Hepatocyte (in vitro differentiated cells): ENCODE measurements at regions not wholly inside any gene's neighbourhood (a gene's known extent, or its start where the extent isn't known, plus 50 kb on each side); places are given as distances from the start of the nearest gene placed in this dataset.

Experiments used
- DNase-seq: peaks from one replicate; pipeline ENCODE4 v3.0.0-alpha.2; 2016; ENCODE audit warnings: low spot score
- H2AFZ ChIP-seq: fragments of 200-600 bp; sonication (generic); 2 replicates; pipeline ENCODE4 v1.6.0; 2016; ENCODE audit warnings: antibody characterized with exemption, mild to moderate bottlenecking
- H3K27ac ChIP-seq: fragments of 200-600 bp; sonication (generic); 2 replicates; pipeline ENCODE4 v1.5.1; 2016; ENCODE audit warnings: mild to moderate bottlenecking
- H3K27me3 ChIP-seq: fragments of 200-600 bp; sonication (generic); 2 replicates; pipeline ENCODE4 v1.6.1; 2016
- H3K36me3 ChIP-seq: fragments of 200-600 bp; sonication (generic); replicated peaks from 2 replicates; pipeline ENCODE4 v1.5.1; 2016; ENCODE audit warnings: low read depth; ENCODE audit not compliant: insufficient read depth
- H3K4me1 ChIP-seq: fragments of 200-600 bp; sonication (generic); 2 replicates; pipeline ENCODE4 v1.5.1; 2016; ENCODE audit warnings: mild to moderate bottlenecking, moderate library complexity; ENCODE audit not compliant: insufficient read depth
- H3K4me2 ChIP-seq: fragments of 200-600 bp; sonication (generic); 2 replicates; pipeline ENCODE4 v1.6.0; 2016
- H3K4me3 ChIP-seq: fragments of 200-600 bp; sonication (generic); 2 replicates; pipeline ENCODE4 v1.5.1; 2016; ENCODE audit warnings: mild to moderate bottlenecking
- H3K79me2 ChIP-seq: fragments of 200-600 bp; sonication (generic); 2 replicates; pipeline ENCODE4 v1.6.0; 2017; ENCODE audit warnings: mild to moderate bottlenecking
- H3K9me2 ChIP-seq: fragments of 200-600 bp; sonication (generic); replicated peaks from 2 replicates; pipeline ENCODE4 v1.6.0; 2017; ENCODE audit warnings: mild to moderate bottlenecking; ENCODE audit not compliant: insufficient read depth
- H3K9me3 ChIP-seq: fragments of 200-600 bp; sonication (generic); 2 replicates; pipeline ENCODE4 v1.5.1; 2016; ENCODE audit warnings: low read depth, mild to moderate bottlenecking
- H4K20me1 ChIP-seq: fragments of 200-600 bp; sonication (generic); 2 replicates; pipeline ENCODE4 v1.6.0; 2016; ENCODE audit warnings: mild to moderate bottlenecking; ENCODE audit not compliant: insufficient read depth, poor library complexity, severe bottlenecking
- EZH2 ChIP-seq: fragments of 200-600 bp; sonication (generic); IDR thresholded peaks from 2 replicates; pipeline ENCODE4 v1.6.1; 2016; ENCODE audit warnings: antibody characterized with exemption, mild to moderate bottlenecking, borderline replicate concordance
- EZH2phosphoT487 ChIP-seq: fragments of 200-600 bp; sonication (generic); IDR thresholded peaks from one replicate; pipeline ENCODE4 v1.6.1; 2018; ENCODE audit warnings: antibody characterized with exemption, mild to moderate bottlenecking, low read depth, moderate library complexity; ENCODE audit not compliant: unreplicated experiment, severe bottlenecking
- WGBS: methylation state at CpG from one replicate; pipeline ENCODE4 v1.1.6; 2016; ENCODE audit warnings: low lambda C conversion rate; ENCODE audit errors: missing lambda C conversion rate; 5-methylcytosine and 5-hydroxymethylcytosine counted together
- TF ChIP-seq, protein P1 (sequence below): fragments of 200-600 bp; sonication (generic); IDR thresholded peaks from 2 replicates; pipeline ENCODE4 v1.5.1; 2016; ENCODE audit warnings: antibody characterized with exemption, mild to moderate bottlenecking; ENCODE audit not compliant: poor library complexity

DNA sequence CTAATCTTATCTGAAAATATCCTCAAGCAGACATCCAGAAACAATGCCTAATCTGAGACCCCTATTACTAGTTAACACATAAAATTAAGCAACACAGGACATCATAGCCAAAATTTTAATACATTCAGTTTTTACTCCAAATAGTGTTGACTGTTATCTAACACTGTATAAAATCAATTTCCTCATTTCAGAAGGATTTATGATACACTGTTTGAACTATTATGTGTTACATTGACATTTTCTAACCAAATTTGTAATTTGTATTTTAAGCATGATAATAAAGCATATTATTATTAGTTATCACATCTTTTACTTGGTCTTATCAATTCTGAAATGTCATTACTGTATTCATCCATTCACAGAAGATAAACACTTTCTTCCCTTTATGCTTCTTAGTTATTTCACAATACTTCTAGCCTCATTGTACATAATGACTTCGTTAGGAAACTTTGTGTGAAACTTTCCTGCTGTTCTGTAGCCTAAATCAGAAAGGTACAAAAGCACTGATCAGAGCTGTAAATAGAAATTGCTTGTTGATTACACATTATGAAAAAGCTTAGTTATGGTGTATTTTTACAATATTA lies 1248.9 kb downstream of the JRKL start:
- Histone ChIP-seq H4K20me1 (no peaks in the 10 kb centered on the region), H3K9me2 (no peaks in the 10 kb centered on the region), H3K4me1 (no peaks in the 10 kb centered on the region), H3K36me3 (no peaks in the 10 kb centered on the region), H2AFZ (no peak overlapping the region), H3K9me3 (no peaks in the 10 kb centered on the region), H3K27me3 (no peaks in the 10 kb centered on the region), H3K79me2 (no peaks in the 10 kb centered on the region), H3K4me2 (no peak overlapping the region), H3K4me3 (no peak overlapping the region), H3K27ac (no peak overlapping the region)
- no peak for DNase-seq
- WGBS = 70% methylated on average over 1 of the region's 1 CpG
- no peak for TF ChIP-seq EZH2phosphoT487
- no peak for TF ChIP-seq EZH2
- TF ChIP-seq, protein P1, sequence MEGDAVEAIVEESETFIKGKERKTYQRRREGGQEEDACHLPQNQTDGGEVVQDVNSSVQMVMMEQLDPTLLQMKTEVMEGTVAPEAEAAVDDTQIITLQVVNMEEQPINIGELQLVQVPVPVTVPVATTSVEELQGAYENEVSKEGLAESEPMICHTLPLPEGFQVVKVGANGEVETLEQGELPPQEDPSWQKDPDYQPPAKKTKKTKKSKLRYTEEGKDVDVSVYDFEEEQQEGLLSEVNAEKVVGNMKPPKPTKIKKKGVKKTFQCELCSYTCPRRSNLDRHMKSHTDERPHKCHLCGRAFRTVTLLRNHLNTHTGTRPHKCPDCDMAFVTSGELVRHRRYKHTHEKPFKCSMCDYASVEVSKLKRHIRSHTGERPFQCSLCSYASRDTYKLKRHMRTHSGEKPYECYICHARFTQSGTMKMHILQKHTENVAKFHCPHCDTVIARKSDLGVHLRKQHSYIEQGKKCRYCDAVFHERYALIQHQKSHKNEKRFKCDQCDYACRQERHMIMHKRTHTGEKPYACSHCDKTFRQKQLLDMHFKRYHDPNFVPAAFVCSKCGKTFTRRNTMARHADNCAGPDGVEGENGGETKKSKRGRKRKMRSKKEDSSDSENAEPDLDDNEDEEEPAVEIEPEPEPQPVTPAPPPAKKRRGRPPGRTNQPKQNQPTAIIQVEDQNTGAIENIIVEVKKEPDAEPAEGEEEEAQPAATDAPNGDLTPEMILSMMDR = no peak

GRCh38 chr11:97641988-97642387 lies 1252.2 kb downstream of the JRKL start:
- no peak for DNase-seq
- no peak overlapping the region for H3K4me3 ChIP-seq
- H3K4me2 ChIP-seq = no peak overlapping the region
- no peaks in the 10 kb centered on the region for H3K4me1 ChIP-seq
- no peaks in the 10 kb centered on the region for H3K9me3 ChIP-seq
- H3K27ac ChIP-seq = no peak overlapping the region
- no peaks in the 10 kb centered on the region for H3K27me3 ChIP-seq
- TF ChIP-seq EZH2phosphoT487 (no peak), EZH2 (no peak)
- TF ChIP-seq, protein P1 = no peak
- no peaks in the 10 kb centered on the region for H3K79me2 ChIP-seq
- no peaks in the 10 kb centered on the region for H3K9me2 ChIP-seq
- no peak overlapping the region for H2AFZ ChIP-seq
- H4K20me1 ChIP-seq = no peaks in the 10 kb centered on the region
- H3K36me3 ChIP-seq = no peaks in the 10 kb centered on the region

DNA sequence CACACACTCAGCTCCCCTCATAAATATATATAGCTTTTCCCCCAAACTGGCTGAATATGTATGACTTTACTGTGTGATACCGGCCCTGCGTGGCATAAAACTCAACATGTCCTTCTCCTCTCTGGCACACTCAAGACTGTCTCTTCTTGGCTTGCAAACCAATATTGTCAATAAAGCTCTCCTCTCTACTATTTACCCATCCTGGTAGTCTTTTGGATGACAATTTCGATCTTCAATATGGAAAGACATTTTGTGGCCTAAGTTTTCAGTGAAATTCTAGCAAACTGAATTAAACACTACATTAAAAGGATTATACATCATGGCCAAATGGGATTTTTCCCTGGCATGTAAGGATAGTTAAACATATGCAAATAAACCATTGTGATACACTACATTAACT lies 1255.9 kb downstream of the JRKL start:
- Histone ChIP-seq H3K4me1 (no peaks in the 10 kb centered on the region), H2AFZ (no peak overlapping the region), H3K79me2 (no peaks in the 10 kb centered on the region), H3K9me3 (no peaks in the 10 kb centered on the region), H3K4me3 (no peak overlapping the region), H3K36me3 (no peaks in the 10 kb centered on the region), H4K20me1 (no peaks in the 10 kb centered on the region), H3K27me3 (no peaks in the 10 kb centered on the region), H3K27ac (no peak overlapping the region), H3K4me2 (no peak overlapping the region), H3K9me2 (no peaks in the 10 kb centered on the region)
- WGBS = 93% methylated on average over 3 of the region's 3 CpGs
- DNase-seq = no peak
- TF ChIP-seq, protein P1 = no peak
- TF ChIP-seq EZH2phosphoT487 (no peak), EZH2 (no peak)

DNA sequence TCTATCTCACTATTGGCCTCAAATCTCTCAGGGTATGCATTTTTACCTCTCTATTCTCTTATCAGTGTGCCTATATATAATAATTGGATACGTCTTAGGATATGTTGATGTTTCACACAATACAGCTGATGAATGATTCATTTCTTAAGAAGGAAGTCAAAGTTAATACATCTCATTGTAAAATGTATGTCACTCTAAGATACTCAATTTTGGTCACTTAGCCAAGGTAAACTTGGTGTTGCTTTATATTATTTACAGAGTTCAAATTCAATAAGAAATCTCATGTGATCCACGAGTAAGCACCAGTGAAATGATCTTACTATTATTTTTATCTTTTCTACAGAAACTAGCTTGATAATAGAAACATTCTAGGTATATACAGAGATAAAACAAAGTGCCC lies 1266.5 kb downstream of the JRKL start:
- no peaks in the 10 kb centered on the region for H4K20me1 ChIP-seq
- TF ChIP-seq EZH2phosphoT487 (no peak), EZH2 (no peak)
- TF ChIP-seq, protein P1 = no peak
- H3K9me3 ChIP-seq = no peaks in the 10 kb centered on the region
- H3K79me2 ChIP-seq = no peaks in the 10 kb centered on the region
- no peak overlapping the region for H3K4me3 ChIP-seq
- no peaks in the 10 kb centered on the region for H3K36me3 ChIP-seq
- H2AFZ ChIP-seq = no peak overlapping the region
- H3K9me2 ChIP-seq = no peaks in the 10 kb centered on the region
- no peak for DNase-seq
- H3K4me2 ChIP-seq = no peak overlapping the region
- WGBS = 84% methylated on average over 2 of the region's 2 CpGs
- no peak overlapping the region for H3K27ac ChIP-seq
- H3K27me3 ChIP-seq = no peaks in the 10 kb centered on the region
- no peaks in the 10 kb centered on the region for H3K4me1 ChIP-seq
